ENCODE measurements at regions not wholly inside any gene's neighbourhood (a gene's known extent, or its start where the extent isn't known, plus 50 kb on each side); places are given as distances from the start of the nearest gene placed in this dataset.

GRCh38 chr1:232682248-232682647 lies 52.3 kb upstream of the SIPA1L2 start:
- no peak for DNase-seq

GRCh38 chr1:232684371-232685105 lies 54.6 kb upstream of the SIPA1L2 start:
- no peak for DNase-seq

- no peak for DNase-seq
Observed at GRCh38 chr1:232686346-232686745, 56.4 kb upstream of the SIPA1L2 start.

GRCh38 chr1:232687304-232687703 lies 57.4 kb upstream of the SIPA1L2 start:
- no peak for DNase-seq

GRCh38 chr1:232687728-232688127 lies 57.8 kb upstream of the SIPA1L2 start:
- DNase-seq = peak; percentile 87

- no peak for DNase-seq
Observed at GRCh38 chr1:232688398-232688797, 58.5 kb upstream of the SIPA1L2 start.

- DNase-seq = no peak
Observed at GRCh38 chr1:232689711-232690110, 59.8 kb upstream of the SIPA1L2 start.

- no peak for DNase-seq
Observed at GRCh38 chr1:232690285-232690935, 60.5 kb upstream of the SIPA1L2 start.

- DNase-seq = no peak
Observed at GRCh38 chr1:232694475-232694874, 64.5 kb upstream of the SIPA1L2 start.

GRCh38 chr1:232695621-232696385 lies 65.9 kb upstream of the SIPA1L2 start:
- DNase-seq = no peak

- no peak for DNase-seq
Observed at GRCh38 chr1:232696466-232696865, 66.5 kb upstream of the SIPA1L2 start.

- no peak for DNase-seq
Observed at GRCh38 chr1:232697187-232697822, 67.4 kb upstream of the SIPA1L2 start.

GRCh38 chr1:232699814-232700213 lies 69.9 kb upstream of the SIPA1L2 start:
- no peak for DNase-seq

- DNase-seq = no peak
Observed at GRCh38 chr1:232702911-232703310, 73.0 kb upstream of the SIPA1L2 start.

- DNase-seq = no peak
Observed at GRCh38 chr1:232704256-232704655, 74.3 kb upstream of the SIPA1L2 start.

GRCh38 chr1:232704694-232705680 lies 75.1 kb upstream of the SIPA1L2 start:
- DNase-seq = no peak

GRCh38 chr1:232705815-232706575 lies 76.1 kb upstream of the SIPA1L2 start:
- DNase-seq = no peak

GRCh38 chr1:232707142-232707541 lies 77.2 kb upstream of the SIPA1L2 start:
- no peak for DNase-seq

GRCh38 chr1:232709386-232709785 lies 79.5 kb upstream of the SIPA1L2 start:
- no peak for DNase-seq

GRCh38 chr1:232711996-232712395 lies 82.1 kb upstream of the SIPA1L2 start:
- DNase-seq = no peak

GRCh38 chr1:232713785-232714184 lies 83.9 kb upstream of the SIPA1L2 start:
- no peak for DNase-seq

All from NCI-H526 treated with DMSO at 0.1 percent for 48 hours (cell line).